Peyer's patch (tissue), 4 donors: ENCODE measurements at regions not wholly inside any gene's neighbourhood (a gene's known extent, or its start where the extent isn't known, plus 50 kb on each side); places are given as distances from the start of the nearest gene placed in this dataset.

Experiments used
- CTCF ChIP-seq, 6 experiments: fragments of 450-650 bp in 4 of 6; fragments of 200-600 bp in 2 of 6; sonication (generic) in 1 of 6; IDR thresholded peaks; one replicate each; pipeline ENCODE4 v1.5.1; 2017 to 2019; ENCODE audit warnings: antibody characterized with exemption in 6 of 6, mild to moderate bottlenecking in 3 of 6, moderate library complexity in 1 of 6
- POLR2A ChIP-seq, 2 donors: fragments of 450-650 bp; IDR thresholded peaks; one replicate each; pipeline ENCODE4 v1.5.1; 2017; ENCODE audit warnings: antibody characterized with exemption in 2 of 2, mild to moderate bottlenecking in 2 of 2, moderate library complexity in 2 of 2

GRCh38 chr11:22458161-22458560, 120.0 kb downstream of the SLC17A6 start:
- no peak for TF ChIP-seq CTCF (IDR thresholded peaks at IDR 0.05)
- TF ChIP-seq POLR2A (IDR thresholded peaks at IDR 0.05): no peak
